ENCODE measurements at regions not wholly inside any gene's neighbourhood (a gene's known extent, or its start where the extent isn't known, plus 50 kb on each side); places are given as distances from the start of the nearest gene placed in this dataset.
A peak's percentile ranks its signal among the peaks of the same experiment; 100 is the strongest.
"Not testable (repeated sequence)": the region's sequence is repeated elsewhere in the genome, so short reads cannot be mapped to it uniquely, and the experiment has no call there.

GRCh38 chr20:1819311-1820137, 75.7 kb upstream of the SIRPA start:
- no peak for TF ChIP-seq CTCF (IDR thresholded peaks at IDR 0.05; ENCODE audit: low read length, missing control alignments)
- H3K4me3 ChIP-seq (replicated peaks; ENCODE audit: low read depth, low read length) = no peak overlapping the region
- DNase-seq (ENCODE audit: low read depth) = no peak

GRCh38 chr20:1818895-1819294, 76.3 kb upstream of the SIRPA start:
- no peak for TF ChIP-seq CTCF (IDR thresholded peaks at IDR 0.05; ENCODE audit: low read length, missing control alignments)
- DNase-seq (ENCODE audit: low read depth) = no peak
- H3K4me3 ChIP-seq (replicated peaks; ENCODE audit: low read depth, low read length) = no peak overlapping the region

GRCh38 chr20:1818247-1818840, 76.9 kb upstream of the SIRPA start:
- TF ChIP-seq CTCF (IDR thresholded peaks at IDR 0.05; ENCODE audit: low read length, missing control alignments) = no peak
- H3K4me3 ChIP-seq (replicated peaks; ENCODE audit: low read depth, low read length) = no peak overlapping the region
- DNase-seq (ENCODE audit: low read depth) = no peak

- no peak overlapping the region for H3K4me3 ChIP-seq (replicated peaks; ENCODE audit: low read depth, low read length)
- DNase-seq (ENCODE audit: low read depth) = no peak
- no peak for TF ChIP-seq CTCF (IDR thresholded peaks at IDR 0.05; ENCODE audit: low read length, missing control alignments)
These were observed 77.5 kb upstream of the SIRPA start for GRCh38 chr20:1817577-1818211.

GRCh38 chr20:1816384-1817381, 78.5 kb upstream of the SIRPA start:
- peak; percentile 85 for DNase-seq (ENCODE audit: low read depth)
- no peak overlapping the region for H3K4me3 ChIP-seq (replicated peaks; ENCODE audit: low read depth, low read length)
- no peak for TF ChIP-seq CTCF (IDR thresholded peaks at IDR 0.05; ENCODE audit: low read length, missing control alignments)

GRCh38 chr20:1815502-1816085, 79.6 kb upstream of the SIRPA start:
- no peak for DNase-seq (ENCODE audit: low read depth)
- TF ChIP-seq CTCF (IDR thresholded peaks at IDR 0.05; ENCODE audit: low read length, missing control alignments) = no peak
- no peak overlapping the region for H3K4me3 ChIP-seq (replicated peaks; ENCODE audit: low read depth, low read length)

GRCh38 chr20:1814861-1815260, 80.3 kb upstream of the SIRPA start:
- not testable (repeated sequence) for DNase-seq (ENCODE audit: low read depth)

More at GRCh38 chr20:1814861-1815260, 80.3 kb upstream of the SIRPA start:
- H3K4me3 ChIP-seq (replicated peaks; ENCODE audit: low read depth, low read length) = not testable (repeated sequence)
